Sigmoid colon (tissue), 4 donors: ENCODE measurements at regions not wholly inside any gene's neighbourhood (a gene's known extent, or its start where the extent isn't known, plus 50 kb on each side); places are given as distances from the start of the nearest gene placed in this dataset.

Source experiments
- CTCF ChIP-seq, 4 experiments: fragments of 450-650 bp in 3 of 4; fragments of 200-600 bp in 1 of 4; IDR thresholded peaks; one replicate each; pipeline ENCODE4 v1.5.1; 2016 to 2019; ENCODE audit warnings: antibody characterized with exemption in 4 of 4, mild to moderate bottlenecking in 3 of 4, moderate library complexity in 2 of 4
- EP300 ChIP-seq, 4 donors: sonication (generic); formaldehyde crosslinking; IDR thresholded peaks; one replicate each; pipeline ENCODE4 v1.6.1; 2017; ENCODE audit warnings: antibody characterized with exemption in 4 of 4
- POLR2A ChIP-seq, 2 donors: fragments of 450-650 bp; IDR thresholded peaks; one replicate each; pipeline ENCODE4 v1.6.1; 2016; ENCODE audit warnings: antibody characterized with exemption in 2 of 2, mild to moderate bottlenecking in 2 of 2, moderate library complexity in 2 of 2

GRCh38 chr1:42008264-42008663 lies 89.5 kb upstream of the HIVEP3 start:
- TF ChIP-seq CTCF (IDR thresholded peaks at IDR 0.05), result no peak
- TF ChIP-seq POLR2A (IDR thresholded peaks at IDR 0.05), result no peak
- TF ChIP-seq EP300 (IDR thresholded peaks at IDR 0.05), result no peak
